ENCODE measurements at regions not wholly inside any gene's neighbourhood (a gene's known extent, or its start where the extent isn't known, plus 50 kb on each side); places are given as distances from the start of the nearest gene placed in this dataset.
"Not testable (repeated sequence)": the region's sequence is repeated elsewhere in the genome, so short reads cannot be mapped to it uniquely, and the experiment has no call there.

DNA sequence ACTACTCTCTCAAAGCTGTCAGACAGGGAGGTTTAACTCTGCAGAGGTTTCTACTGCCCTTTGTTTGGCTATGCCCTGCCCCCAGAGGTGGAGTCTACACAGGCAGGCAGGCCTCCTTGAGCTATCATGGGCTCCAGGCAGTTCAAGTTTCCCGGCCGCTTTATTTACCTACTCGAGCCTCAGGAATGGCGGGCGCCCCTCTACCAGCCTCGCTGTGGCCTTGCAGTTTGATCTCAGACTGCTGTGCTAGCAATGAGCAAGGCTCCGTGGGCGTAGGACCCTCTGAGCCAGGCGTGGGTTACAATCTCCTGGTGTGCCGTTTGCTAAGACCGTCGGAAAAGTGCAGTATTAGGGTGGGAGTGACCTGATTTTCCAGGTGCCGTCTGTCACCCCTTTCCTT lies 124.3 kb downstream of the PTCHD1 start:
- not testable (repeated sequence) for DNase-seq (ENCODE audit: low read depth)

DNA sequence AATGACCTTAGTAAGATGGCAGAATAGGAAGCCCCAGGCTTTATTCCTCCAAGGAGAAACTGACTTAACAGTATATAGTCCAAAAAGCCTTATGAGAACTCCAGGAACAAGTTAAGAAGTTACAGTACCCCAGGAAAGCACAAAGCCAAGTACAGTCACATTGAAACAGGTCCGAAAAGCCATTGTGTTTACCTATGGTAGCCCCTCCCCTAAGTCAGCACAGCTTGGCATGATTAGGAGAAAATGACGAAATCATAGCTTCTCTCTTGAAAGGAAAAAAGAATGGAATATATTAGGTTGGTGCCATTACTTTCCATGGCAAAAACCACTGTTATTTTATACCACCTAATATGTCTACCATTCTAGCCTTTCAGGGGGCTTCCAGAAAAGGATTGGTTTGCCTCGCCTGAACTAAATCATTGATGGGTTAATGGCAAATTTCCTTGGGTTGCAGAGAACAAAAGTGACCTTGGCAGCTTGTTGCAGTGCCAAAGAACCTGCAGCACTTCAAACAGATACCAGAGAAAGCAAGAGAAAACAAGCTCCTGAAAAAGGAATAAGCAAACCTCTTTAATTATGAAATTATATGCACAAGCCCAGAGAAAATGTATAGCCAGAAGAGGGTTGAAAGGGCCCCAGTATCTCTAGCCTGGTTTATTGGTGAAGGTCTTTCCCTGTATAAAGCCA lies 130.6 kb downstream of the PTCHD1 start:
- no peak for DNase-seq (ENCODE audit: low read depth)

DNA sequence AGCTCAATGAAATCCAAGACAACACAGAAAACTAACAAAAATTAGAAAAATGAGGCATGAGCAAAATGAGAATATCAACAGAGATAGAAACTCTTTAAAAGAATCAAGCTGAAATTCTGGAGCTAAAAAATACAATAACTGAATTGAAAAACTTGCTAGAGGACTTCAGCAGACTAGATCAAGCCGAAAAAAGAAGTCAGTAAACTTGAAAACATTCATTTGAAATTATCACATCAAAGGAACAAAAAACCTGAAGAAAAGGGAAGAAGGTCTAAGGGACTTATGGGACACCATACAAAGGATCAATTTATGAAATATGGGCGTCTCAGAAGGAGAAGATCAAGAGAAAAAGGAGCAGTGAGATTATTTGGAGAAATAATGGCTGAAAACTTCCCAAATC lies 131.3 kb downstream of the PTCHD1 start:
- DNase-seq (ENCODE audit: low read depth), result no peak

DNA sequence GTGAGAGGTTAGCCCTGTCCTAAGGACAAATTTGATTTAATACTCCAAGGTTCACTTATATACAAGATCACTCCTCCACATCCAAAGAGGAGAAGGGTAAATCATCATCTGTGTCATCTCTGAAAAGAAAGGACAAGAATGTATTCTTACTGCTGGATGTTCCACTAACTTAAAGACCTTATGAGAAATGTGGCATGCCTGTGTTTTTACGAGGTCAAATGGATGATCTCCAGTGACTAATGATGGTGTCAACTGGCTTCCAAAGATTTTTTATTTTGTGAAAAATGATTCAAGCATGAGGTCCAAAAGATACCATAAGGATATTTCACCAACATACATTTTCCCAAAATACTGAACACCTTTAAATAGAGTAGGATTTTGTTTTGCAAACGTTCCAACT lies 143.4 kb downstream of the PTCHD1 start:
- DNase-seq (ENCODE audit: low read depth), result no peak

DNA sequence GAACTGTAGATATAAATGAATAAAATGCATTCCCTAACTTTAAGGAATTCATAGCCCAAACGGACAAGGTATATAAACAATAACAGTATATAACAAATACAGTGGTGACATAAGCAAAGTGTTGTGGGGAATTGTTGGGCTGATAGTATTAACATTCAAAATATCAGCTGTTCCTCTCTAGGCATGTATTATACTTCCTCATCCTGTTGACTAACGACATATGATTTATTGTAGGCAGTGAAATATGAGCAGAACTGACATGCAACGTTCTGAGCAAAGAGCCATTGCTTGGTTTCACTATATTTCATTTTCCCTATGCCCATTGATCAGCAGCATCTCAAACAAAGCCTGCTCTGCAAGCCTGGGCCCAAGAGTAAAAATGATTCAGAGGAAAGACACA lies 143.9 kb downstream of the PTCHD1 start:
- no peak for DNase-seq (ENCODE audit: low read depth)

DNA sequence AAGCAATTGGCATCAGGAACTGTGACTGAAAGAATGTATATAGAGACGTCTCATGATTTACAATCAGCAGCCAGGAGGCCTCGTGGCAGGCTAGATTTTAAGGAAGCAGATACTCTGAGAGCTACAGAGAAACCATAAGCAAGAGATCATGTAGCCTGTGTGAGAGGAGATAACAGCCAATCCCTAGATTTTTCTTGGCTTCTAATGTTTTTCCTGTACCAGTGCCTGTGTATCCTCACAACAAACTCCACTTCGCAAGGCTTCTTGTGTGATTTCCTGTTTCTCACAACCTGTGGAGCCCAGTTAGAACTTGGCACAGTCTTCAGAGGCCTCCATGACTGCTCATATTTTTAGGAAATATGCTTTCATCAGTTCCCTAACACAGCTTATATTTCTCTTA lies 147.9 kb downstream of the PTCHD1 start:
- no peak for DNase-seq (ENCODE audit: low read depth)

DNA sequence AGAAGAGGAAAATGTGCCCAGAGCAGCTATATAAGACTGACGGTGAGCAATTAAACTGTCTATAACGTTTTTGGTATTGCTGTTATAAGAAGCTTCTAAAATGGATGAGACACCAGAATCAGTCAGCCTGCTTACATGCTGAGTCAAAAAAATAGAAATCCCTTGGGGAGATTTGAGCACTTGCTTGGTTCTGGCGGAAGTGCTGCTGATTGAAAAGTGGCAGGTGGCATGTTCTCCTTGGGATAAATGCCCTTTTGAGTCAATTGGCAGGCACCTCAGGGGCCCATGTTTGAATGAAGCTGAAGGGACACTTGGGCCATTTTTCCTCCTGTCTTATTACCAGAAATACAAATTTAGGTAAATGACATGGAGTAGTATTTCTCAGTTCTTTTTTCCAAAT lies 148.7 kb downstream of the PTCHD1 start:
- DNase-seq (ENCODE audit: low read depth), result no peak

DNA sequence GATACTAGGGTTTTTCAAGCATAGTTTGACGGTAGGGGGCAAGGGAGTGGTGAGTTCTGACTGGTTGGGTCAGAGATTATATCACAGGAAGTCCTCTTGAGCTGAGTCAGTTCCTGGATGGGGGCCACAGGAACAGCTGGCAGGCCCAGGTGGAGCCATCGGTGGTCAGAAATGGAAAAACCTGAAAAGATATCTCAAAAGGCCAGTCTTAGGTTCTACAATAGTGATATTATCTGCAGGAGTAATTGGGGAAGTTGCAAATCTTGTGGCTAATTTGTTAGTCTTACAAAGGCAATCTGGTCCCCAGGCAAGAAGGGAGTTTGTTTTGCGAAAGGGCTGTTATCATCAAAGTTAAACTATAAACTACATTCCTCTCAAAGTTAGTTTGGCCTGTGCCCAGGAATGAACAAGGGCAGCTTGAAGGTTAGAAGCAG lies 159.3 kb downstream of the PTCHD1 start:
- DNase-seq (ENCODE audit: low read depth), result no peak

DNA sequence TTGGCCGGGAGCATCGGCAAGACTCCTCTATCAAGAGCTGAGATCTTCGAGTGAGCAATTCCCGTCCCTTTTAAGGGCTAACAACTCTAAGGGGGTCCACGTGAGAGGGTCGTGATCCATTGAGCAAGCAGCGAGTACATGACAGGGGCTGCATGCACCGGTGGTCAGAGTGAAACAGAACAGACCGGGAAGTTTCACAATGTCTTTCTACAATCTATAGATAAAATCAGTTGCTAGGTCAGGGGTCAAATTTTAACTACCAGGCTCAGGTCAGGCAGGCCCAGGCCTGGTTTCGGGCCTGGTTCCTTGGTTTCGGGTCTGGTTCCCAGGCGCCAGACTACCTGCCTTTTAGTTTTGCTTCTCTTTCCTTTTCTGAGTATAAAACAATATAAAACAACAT lies 160.1 kb downstream of the PTCHD1 start:
- DNase-seq (ENCODE audit: low read depth), result no peak

DNA sequence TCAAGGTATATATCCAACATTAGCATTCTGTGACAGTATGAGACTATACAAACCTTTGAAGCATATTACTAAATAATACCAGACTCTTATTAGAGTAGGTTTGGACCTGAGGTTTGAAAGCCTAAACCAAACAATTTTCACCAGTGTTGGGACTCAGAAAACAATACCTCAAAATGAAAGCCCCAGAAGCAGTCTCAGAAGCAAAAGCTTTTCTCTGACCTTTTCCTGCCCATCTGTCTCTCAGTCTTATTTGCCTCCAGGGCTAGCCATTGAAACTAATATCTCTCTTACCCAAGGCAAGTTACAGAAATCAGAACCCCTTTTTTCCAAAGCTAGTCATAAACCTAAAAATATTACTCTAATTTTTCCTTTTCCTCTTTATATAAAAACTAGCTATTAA lies 163.3 kb downstream of the PTCHD1 start:
- DNase-seq (ENCODE audit: low read depth), result no peak

DNA sequence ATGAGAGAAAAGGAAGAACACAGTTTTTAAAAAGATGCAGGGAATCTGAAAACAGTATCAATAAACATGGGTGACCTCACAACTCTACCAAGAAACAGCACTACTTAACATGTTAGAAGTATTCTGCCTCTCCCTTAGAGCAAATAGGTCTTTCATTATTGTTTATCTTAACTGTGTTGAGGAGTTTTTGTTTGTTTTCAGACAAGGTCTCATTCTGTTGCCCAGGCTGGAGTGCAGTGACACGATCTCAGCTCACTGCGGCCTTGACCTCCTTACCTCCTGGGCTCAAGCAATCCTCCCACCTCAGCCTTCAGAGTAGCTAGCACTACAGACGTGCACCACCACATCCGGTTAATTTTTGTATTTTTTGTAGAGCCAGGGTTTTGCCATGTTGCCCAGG lies 165.3 kb upstream of the PRDX4 start:
- no peak for DNase-seq (ENCODE audit: low read depth)

DNA sequence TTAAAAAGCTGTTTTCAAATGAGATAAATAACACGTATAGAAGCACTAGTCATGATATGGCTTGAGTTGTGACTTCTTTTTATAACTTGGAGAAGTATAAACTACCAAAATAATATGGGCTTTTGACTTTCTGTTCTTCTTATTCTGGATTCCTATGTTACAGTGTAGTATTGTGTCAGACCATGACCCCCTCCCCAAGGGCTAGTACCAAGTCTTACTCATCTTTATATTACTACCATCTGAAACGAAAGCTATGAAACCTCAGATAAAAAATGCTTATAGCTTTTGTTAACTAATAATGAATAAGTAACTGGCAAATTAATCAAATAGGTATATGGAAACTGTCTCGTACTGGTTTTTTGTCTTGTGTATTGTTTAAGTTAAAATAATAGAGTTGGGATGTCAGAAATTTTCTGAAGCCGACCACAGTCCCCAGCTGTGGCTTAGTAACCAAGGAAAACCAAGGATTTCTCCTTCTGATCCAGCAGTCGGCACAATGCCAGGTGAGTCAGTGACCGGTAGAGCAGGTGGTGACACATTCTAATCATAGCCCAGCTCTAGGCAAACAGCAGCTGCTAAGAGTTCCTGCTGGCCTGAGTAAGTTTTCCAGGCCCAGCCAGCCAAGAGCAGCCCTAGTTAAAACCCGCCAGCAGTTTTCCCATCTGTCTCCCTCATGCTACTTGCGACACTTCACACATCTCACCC lies 163.3 kb upstream of the PRDX4 start:
- no peak for DNase-seq (ENCODE audit: low read depth)

DNA sequence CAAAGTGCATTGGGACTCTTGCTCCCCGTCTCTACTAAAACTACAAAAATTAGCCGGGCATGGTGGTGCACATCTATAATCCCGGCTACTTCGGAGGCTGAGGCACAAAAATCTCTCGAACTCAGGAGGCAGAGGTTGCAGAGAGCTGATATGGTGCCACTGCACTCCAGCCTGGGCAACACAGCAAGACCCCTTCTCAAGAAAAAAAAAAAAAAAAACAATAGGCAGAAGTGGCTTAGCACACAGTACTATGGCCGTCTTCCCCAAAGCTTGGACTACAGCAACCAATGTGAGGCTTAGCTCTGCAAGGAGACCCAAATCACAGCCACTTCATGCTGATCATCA lies 162.8 kb upstream of the PRDX4 start:
- no peak for DNase-seq (ENCODE audit: low read depth)

DNA sequence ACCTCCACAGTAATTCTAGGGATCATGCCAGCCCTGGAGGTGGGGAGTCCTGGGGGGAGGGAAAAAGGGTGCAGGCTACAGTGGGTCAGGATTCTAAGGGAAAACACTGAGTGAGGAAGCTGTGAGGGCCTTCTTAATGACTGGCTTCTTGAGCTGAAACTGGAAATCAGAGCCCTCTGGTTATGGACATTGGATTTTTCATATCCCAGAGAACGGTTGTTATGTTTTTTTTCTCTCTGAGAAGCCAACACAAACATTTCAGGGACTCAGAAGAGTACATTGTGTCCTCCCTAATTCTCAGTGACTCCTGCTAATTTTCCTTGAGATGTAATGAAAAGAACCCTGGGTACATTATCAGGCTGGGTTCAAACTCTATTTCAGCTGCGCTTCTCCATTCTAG lies 162.4 kb upstream of the PRDX4 start:
- DNase-seq (ENCODE audit: low read depth), result no peak

DNA sequence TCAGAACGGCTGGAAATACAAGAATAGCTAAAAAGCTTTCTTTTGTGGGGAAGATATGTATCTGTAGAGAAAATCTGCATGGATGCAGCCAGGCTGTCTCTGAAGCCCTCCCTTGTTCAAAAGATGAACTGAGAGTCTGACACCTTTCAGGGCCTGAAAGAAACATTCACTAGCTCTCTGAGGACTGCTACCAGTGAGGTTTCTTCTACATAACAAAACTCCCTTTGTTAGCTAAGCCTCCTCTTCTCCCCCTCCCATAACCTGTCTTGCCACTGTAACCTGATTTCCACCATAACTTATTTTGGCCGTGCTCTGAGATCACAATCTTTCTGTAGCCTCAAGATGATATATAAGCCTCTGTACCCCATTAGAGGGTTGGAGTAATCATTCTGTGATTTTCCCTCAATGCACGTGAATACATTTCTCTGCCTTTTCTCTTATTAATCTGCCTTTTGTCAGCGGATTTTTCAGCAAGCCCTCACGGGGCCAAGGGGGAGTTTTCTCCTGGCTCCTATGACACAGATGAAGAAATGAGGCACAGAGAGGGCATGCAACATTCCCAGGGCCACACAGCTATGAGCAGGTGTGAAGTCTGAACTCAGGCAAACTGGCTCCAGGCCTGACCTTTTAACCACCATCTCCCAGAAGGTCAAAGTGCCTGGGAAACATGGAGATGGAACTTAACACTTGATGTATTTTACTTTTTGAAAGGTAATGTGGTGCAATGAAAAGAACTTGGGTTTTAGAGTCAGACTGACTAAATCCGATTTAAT lies 161.6 kb upstream of the PRDX4 start:
- DNase-seq (ENCODE audit: low read depth), result no peak

DNA sequence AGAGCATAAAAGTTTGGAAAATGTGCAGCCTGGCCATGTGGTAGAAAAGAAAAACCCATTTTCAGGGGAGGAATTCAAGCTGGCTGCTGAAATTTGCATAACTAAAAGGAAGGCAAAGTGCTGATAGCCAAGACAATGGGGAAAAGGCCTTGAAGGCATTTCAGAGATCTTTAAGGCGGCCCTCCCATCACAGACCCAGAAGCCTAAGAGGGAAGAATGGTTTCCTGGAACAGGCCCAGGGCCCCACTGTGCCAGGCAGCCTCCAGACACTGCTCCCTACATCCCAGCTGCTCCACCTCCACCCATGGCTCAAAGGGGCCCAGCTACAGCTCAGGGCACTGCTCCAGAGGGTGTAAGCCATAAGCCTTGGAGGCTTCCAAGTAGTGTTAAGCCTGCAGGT lies 158.0 kb upstream of the PRDX4 start:
- DNase-seq (ENCODE audit: low read depth), result no peak

DNA sequence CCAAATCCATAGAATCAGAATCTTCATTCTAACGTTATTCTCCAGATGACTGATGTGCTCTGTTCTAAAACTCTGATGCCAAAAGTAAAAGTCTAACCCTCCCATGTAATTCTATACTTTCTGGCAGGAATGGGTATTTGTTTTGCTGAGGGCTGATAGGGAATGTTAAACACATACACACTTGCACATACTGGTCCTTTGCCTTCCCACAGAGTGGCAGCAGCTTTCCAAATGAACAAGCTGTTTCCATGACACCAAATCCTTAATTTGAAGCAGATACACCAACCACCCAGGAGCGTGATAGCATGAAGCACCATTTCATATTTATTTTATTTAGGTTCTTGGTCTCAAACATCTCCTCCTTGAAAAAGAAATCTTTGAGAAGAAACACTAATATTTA lies 155.5 kb upstream of the PRDX4 start:
- peak; percentile 24 for DNase-seq (ENCODE audit: low read depth)

DNA sequence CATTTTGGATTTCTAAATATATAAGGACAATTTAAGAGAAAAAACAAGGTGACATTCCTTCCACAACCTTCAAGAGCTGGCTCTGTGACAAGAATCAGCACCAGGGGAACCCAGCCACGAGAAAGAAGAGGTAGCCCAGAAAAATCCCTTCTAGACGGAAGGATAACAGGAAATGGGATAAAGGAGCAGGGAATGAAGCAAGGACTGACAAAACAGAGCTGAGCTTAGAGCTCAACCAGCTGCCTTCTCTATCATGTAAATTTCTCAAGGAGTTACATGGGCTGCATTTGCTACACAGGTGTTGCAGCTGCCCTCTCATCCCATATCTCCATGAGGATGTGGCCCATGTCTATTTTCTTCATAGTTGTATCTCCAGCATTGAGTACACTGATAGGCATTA lies 154.2 kb upstream of the PRDX4 start:
- DNase-seq (ENCODE audit: low read depth), result no peak

DNA sequence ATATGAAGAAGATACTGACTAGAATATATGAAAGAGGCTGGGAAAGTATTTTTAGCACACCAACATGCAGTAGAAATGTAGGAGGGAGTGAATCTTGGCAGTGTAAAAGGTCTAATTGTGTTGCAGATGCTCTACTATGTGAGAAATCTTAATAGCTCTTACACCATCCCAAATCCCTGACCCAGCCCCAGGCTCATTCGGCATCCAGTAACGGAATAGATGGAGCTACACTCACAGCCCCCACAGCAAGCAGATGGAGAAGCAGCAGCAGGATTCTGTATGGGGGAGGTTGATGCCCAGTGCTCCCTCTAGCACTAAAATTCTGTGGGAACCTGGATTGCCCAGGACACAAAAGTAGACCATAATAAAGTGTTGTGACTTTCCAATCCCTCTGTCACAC lies 153.2 kb upstream of the PRDX4 start:
- no peak for DNase-seq (ENCODE audit: low read depth)

DNA sequence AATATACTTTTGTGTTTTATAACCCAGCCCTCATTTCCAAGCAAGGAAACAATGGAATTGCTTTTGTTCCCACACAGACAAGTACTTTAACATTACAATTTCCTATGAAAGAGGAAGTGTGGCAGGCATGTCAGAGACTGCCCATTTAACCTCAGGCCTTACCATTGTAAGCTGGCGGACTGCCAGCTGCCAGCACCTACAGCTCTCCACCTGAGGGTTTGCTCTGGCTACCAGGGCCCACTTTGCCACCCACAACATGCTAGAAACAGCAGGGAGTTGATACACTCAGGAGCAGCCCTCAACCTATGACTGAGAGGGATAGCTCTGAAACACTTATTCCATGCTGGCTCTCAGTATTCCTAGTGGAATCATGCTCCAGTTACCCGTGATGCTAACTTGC lies 152.3 kb upstream of the PRDX4 start:
- DNase-seq (ENCODE audit: low read depth), result no peak

DNA sequence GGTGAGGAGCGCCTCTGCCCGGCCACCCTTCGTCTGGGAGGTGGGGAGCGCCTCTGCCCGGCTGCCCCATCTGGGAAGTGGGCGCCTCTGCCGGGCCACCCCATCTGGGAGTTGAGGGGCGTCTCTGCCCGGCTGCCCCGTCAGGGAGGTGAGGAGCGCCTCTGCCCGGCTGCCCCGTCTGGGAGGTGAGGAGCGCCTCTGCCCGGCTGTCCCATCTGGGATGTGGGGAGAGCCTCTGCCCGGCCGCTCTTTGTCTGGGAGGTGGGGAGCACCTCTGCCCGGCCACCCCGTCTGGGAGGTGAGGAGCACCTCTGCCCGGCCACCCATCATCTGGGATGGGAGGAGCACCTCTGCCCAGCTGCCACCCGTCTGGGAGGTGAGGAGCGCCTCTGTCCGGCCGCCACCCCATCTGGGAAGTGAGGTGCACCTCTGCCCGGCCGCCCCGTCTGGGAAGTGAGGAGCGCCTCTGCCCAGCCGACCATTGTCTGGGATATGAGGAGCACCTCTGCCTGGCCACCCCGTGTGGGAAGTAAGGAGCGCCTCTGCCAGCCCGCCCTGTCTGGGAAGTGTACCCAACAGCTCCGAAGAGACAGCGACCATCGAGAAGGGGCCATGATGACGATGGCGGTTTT lies 144.2 kb upstream of the PRDX4 start:
- not testable (repeated sequence) for DNase-seq (ENCODE audit: low read depth)

DNA sequence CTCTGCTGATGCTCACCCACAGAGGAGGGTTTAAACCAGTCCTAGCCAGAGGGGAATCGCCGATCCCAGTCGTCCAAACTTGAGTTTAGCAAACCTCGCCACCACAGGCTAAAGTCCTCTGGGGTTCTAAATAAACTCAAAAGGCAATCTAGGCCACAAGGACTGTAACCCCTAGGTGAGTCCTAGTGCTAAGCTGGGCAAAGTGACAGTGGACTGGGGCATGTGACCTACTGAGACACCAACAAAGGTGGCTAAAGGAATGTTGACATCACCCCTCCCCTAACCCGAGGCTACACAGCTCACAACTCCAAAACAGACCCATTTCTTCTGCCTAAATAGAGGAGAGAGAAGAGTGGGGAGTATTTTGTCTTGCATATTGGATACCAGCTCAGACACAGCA lies 142.8 kb upstream of the PRDX4 start:
- DNase-seq (ENCODE audit: low read depth), result no peak

DNA sequence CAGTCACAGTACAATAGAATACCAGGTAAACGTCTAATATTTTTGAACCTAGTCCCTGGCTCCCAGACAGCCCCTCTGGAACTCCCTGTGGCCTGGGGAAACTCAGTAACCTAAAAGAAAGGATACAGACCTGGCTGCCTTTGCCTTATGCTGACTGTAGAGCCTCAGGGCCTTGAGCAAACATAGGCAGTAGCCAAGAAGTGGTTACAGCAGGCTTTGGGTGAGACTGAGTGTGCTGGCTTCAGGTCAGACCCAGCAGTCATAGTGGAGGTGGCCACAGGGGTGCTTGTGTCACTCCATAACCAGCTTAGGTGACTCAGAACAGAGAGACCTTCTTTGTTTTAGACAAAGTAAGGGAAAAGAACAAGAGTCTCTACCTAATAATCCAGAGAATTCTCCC lies 141.8 kb upstream of the PRDX4 start:
- no peak for DNase-seq (ENCODE audit: low read depth)

Measured in fibroblast of the conjunctiva (primary cell).